Esophagus muscularis mucosa (tissue), 4 donors: ENCODE measurements at regions not wholly inside any gene's neighbourhood (a gene's known extent, or its start where the extent isn't known, plus 50 kb on each side); places are given as distances from the start of the nearest gene placed in this dataset.
A peak's percentile ranks its signal among the peaks of the same experiment; 100 is the strongest.

Experiments used
- DNase-seq: peaks from one replicate; pipeline ENCODE4 v3.0.0-alpha.2; 2017; ENCODE audit errors: extremely low spot score
- H3K27ac ChIP-seq, 4 donors: fragments of 200-600 bp; sonication (generic); replicated peaks in 1 of 4; 1 replicate in 3 of 4; 2 replicates in 1 of 4; pipeline ENCODE4 v1.5.1; 2016 to 2019; ENCODE audit warnings: mild to moderate bottlenecking in 1 of 4
- H3K27me3 ChIP-seq, 4 donors: fragments of 200-600 bp; sonication (generic); one replicate each; pipeline versions ENCODE4 v1.5.1 to v1.6.0; 2016 to 2019
- H3K36me3 ChIP-seq, 4 donors: fragments of 200-600 bp; sonication (generic); one replicate each; pipeline ENCODE4 v1.5.1; 2016 to 2019
- H3K4me1 ChIP-seq, 4 donors: fragments of 200-600 bp; sonication (generic); one replicate each; pipeline ENCODE4 v1.5.1; 2016 to 2019
- H3K4me3 ChIP-seq, 4 donors: fragments of 200-600 bp; sonication (generic); 1 replicate in 2 of 4; 2 replicates in 2 of 4; pipeline ENCODE4 v1.5.1; 2016 to 2019; ENCODE audit warnings: mild to moderate bottlenecking in 4 of 4, moderate library complexity in 1 of 4
- H3K9me3 ChIP-seq, 4 donors: fragments of 200-600 bp; sonication (generic); 1 replicate in 3 of 4; 2 replicates in 1 of 4; pipeline ENCODE4 v1.5.1; 2016 to 2019
- EP300 ChIP-seq: sonication (generic); formaldehyde crosslinking; IDR thresholded peaks from one replicate; pipeline ENCODE4 v1.6.1; 2017; ENCODE audit warnings: antibody characterized with exemption
- POLR2A ChIP-seq: fragments of 450-650 bp; IDR thresholded peaks from one replicate; pipeline ENCODE4 v1.6.1; 2017; ENCODE audit warnings: antibody characterized with exemption, moderate library complexity, mild to moderate bottlenecking, low read depth
- POLR2AphosphoS5 ChIP-seq, 2 donors: sonication (generic); formaldehyde crosslinking; IDR thresholded peaks; one replicate each; pipeline ENCODE4 v1.6.1; 2017; ENCODE audit warnings: antibody characterized with exemption in 2 of 2
- WGBS: methylation state at CpG from one replicate; pipeline ENCODE4 v1.1.5; 2018; 5-methylcytosine and 5-hydroxymethylcytosine counted together
- intact Hi-C: fragments of 100-400 bp; cut with DNase I; formaldehyde crosslinking; loops from one replicate; pipeline ENCODE4 v1.15.1; 2023
- TF ChIP-seq, protein P1 (sequence below), 3 experiments: fragments of 200-600 bp in 2 of 3; fragments of 450-650 bp in 1 of 3; sonication (generic) in 2 of 3; IDR thresholded peaks; one replicate each; pipeline ENCODE4 v1.5.1; 2017 to 2019; ENCODE audit warnings: antibody characterized with exemption in 3 of 3, mild to moderate bottlenecking in 2 of 3, moderate library complexity in 1 of 3

DNA sequence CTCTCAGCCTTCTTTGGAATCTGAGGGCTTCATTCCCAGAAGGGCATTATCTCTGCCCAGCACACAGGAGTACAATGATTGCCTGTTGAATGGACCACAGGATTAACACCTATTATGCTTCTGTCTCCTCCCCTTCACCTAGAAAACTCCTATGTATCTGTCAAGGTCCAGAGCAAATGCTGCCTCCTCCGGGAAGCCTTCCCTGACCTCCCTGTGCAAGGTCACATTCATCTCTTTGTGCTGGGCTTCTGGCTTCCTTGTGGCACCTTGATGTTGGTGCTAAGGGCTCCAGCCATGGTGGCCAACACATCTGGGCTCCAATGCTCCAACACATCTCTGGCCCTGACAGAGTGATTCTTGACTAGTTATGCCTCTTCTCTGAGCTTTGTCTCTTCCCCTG is 49.9 kb upstream of the ATP2B2 start:
- no peak for TF ChIP-seq POLR2A
- TF ChIP-seq, protein P1, sequence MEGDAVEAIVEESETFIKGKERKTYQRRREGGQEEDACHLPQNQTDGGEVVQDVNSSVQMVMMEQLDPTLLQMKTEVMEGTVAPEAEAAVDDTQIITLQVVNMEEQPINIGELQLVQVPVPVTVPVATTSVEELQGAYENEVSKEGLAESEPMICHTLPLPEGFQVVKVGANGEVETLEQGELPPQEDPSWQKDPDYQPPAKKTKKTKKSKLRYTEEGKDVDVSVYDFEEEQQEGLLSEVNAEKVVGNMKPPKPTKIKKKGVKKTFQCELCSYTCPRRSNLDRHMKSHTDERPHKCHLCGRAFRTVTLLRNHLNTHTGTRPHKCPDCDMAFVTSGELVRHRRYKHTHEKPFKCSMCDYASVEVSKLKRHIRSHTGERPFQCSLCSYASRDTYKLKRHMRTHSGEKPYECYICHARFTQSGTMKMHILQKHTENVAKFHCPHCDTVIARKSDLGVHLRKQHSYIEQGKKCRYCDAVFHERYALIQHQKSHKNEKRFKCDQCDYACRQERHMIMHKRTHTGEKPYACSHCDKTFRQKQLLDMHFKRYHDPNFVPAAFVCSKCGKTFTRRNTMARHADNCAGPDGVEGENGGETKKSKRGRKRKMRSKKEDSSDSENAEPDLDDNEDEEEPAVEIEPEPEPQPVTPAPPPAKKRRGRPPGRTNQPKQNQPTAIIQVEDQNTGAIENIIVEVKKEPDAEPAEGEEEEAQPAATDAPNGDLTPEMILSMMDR (IDR thresholded peaks at IDR 0.05): no peak
- TF ChIP-seq POLR2AphosphoS5 (IDR thresholded peaks at IDR 0.05): no peak
- TF ChIP-seq EP300: no peak
- intact Hi-C loops: no loop called here

DNA sequence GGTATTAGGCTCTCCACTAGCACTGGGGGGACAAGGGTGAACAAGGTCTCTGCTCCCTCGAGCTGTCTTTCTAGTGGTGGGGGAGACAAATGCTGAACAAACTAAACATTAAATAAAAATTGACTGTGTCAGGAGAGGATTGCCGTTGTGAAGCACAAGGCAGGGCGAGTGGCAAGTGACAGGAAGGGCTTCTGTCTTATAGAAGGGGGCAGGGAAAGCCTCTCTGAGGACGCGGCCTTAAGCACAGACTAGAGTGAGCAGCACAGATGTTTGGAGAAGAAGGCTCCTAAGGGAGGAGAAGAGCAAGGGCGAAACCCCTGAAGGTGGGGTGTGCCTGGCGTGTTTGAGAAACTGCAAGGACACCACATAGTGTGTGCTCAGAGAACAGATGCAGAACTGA is 50.9 kb upstream of the ATP2B2 start:
- intact Hi-C loops: no loop called here

More for the DNA sequence above, 49.9 kb upstream of the ATP2B2 start:
- Histone ChIP-seq H3K4me1 (peaks cover 0 to 3% (median 1%) of the 10 kb centered on the region in 4 donors), H3K27ac (no peak overlapping the region), H3K4me3 (no peak overlapping the region), H3K36me3 (no peaks in the 10 kb centered on the region), H3K9me3 (no peaks in the 10 kb centered on the region), H3K27me3 (peaks cover 0 to 34% (median 0%) of the 10 kb centered on the region in 4 donors)
- WGBS: 83% methylated on average over 1 of the region's 1 CpG
- peak; percentile 70 for DNase-seq

DNA sequence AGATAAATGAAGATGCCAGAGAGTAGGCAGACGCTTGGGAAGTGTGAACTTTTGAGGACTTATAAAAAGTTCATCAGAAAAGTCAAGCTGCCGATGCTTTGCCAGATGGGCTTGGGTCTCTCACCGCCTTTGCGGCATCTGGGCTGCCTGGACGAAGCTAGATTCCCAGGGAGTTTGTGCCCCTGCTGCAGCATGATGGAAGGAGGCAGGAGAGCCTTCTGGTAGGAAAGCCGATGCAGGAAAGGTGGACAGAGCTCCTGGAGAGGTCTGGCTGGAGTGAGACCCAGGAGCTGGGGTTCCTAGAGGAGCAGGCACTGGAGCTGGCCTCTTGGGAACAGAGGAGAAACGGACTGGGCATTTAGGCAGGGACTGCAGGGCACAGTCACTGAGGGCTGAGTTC is 51.9 kb upstream of the ATP2B2 start:
- Histone ChIP-seq H3K36me3 (no peaks in the 10 kb centered on the region), H3K4me3 (no peak overlapping the region), H3K27me3 (peaks cover 0 to 38% (median 0%) of the 10 kb centered on the region in 4 donors), H3K27ac (no peak overlapping the region), H3K4me1 (no peaks in the 10 kb centered on the region), H3K9me3 (no peaks in the 10 kb centered on the region)
- 73% methylated on average over 7 of the region's 7 CpGs for WGBS
- TF ChIP-seq EP300 (no peak), POLR2AphosphoS5 (IDR thresholded peaks at IDR 0.05) (no peak), POLR2A (no peak)
- TF ChIP-seq, protein P1 (IDR thresholded peaks at IDR 0.05): no peak
- intact Hi-C loops: no loop called here
- peak; percentile 45 for DNase-seq

More for the DNA sequence above, 50.9 kb upstream of the ATP2B2 start:
- DNase-seq: no peak
- Histone ChIP-seq H3K27me3 (peaks cover 0 to 37% (median 0%) of the 10 kb centered on the region in 4 donors), H3K4me3 (no peak overlapping the region), H3K9me3 (no peaks in the 10 kb centered on the region), H3K36me3 (no peaks in the 10 kb centered on the region), H3K4me1 (peaks cover 0 to 3% (median 0%) of the 10 kb centered on the region in 4 donors), H3K27ac (no peak overlapping the region)
- TF ChIP-seq, protein P1 (IDR thresholded peaks at IDR 0.05): no peak
- TF ChIP-seq POLR2A (no peak), EP300 (no peak), POLR2AphosphoS5 (IDR thresholded peaks at IDR 0.05) (no peak)
- 56% methylated on average over 7 of the region's 7 CpGs for WGBS

DNA sequence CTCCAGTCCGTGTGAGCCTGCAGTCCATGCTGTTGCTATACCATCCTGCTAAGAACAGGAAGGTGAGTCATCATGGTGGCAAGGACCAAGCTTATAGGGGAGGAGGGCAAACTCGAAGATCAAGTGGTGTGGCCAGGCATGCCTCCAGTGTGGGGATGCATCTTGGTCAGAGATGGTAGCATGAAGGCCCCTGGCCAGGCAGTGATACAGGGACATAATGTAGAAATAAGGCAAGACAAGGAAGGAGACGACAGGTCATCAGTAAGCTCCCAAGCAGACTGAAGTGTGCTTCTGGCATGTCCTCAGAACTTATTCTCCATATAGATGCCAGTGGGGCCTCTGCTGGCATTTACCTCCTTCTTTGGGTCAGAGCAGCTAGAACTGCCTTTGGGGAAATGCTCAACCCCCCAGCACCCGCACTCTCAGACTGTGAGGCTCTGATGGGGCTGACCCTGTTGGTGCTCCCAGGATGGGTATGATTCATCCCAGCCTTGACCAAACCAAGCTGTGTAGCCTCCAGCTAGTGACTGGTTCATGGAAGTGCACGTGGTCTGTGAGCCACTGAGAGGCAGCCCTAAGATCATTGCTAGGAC is 52.5 kb upstream of the ATP2B2 start:
- Histone ChIP-seq H3K27ac (no peak overlapping the region), H3K36me3 (no peaks in the 10 kb centered on the region), H3K4me3 (no peak overlapping the region), H3K4me1 (no peaks in the 10 kb centered on the region), H3K27me3 (peaks cover 0 to 37% (median 0%) of the 10 kb centered on the region in 4 donors), H3K9me3 (no peaks in the 10 kb centered on the region)
- TF ChIP-seq EP300 (no peak), POLR2AphosphoS5 (IDR thresholded peaks at IDR 0.05) (no peak), POLR2A (no peak)
- TF ChIP-seq, protein P1 (IDR thresholded peaks at IDR 0.05): no peak
- intact Hi-C loops: no loop called here
- DNase-seq: peak; percentile 60
- WGBS: 78% methylated on average over 5 of the region's 5 CpGs

DNA sequence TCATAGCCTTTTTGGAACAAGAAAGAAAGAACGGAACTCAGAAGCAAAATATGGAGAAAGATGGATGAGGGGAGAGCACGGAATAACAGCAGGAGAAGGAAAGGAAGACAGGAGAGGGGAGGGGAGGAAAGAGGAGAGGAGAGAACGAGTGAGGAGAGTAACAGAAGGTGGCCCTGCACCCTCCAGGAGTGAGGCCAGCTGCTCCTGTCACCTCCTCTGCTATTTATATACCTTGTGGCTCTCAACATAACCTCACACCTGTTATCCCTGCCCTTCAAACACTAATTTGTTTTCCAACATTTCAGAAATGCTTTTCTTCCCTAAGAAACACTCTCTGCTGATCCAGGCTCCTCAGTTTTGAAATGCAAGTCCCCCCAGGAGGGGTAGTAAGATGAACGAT is 53.4 kb upstream of the ATP2B2 start:
- Histone ChIP-seq H3K4me1 (no peaks in the 10 kb centered on the region), H3K27ac (no peak overlapping the region), H3K4me3 (no peak overlapping the region), H3K9me3 (no peaks in the 10 kb centered on the region), H3K36me3 (no peaks in the 10 kb centered on the region), H3K27me3 (peaks cover 0 to 44% (median 0%) of the 10 kb centered on the region in 4 donors)
- WGBS: 19% methylated on average over 4 of the region's 4 CpGs
- no peak for DNase-seq
- intact Hi-C loops: no loop called here
- TF ChIP-seq POLR2AphosphoS5 (IDR thresholded peaks at IDR 0.05) (no peak), POLR2A (no peak), EP300 (no peak)
- TF ChIP-seq, protein P1 (IDR thresholded peaks at IDR 0.05): no peak
